SW 1271 (cell line): ENCODE measurements at regions not wholly inside any gene's neighbourhood (a gene's known extent, or its start where the extent isn't known, plus 50 kb on each side); places are given as distances from the start of the nearest gene placed in this dataset.
"Not testable (repeated sequence)": the region's sequence is repeated elsewhere in the genome, so short reads cannot be mapped to it uniquely, and the experiment has no call there.

Source experiments
- DNase-seq, 2 experiments: peaks; one replicate each; lab custom pipeline; 2025; lab: John Stamatoyannopoulos, UW

DNA sequence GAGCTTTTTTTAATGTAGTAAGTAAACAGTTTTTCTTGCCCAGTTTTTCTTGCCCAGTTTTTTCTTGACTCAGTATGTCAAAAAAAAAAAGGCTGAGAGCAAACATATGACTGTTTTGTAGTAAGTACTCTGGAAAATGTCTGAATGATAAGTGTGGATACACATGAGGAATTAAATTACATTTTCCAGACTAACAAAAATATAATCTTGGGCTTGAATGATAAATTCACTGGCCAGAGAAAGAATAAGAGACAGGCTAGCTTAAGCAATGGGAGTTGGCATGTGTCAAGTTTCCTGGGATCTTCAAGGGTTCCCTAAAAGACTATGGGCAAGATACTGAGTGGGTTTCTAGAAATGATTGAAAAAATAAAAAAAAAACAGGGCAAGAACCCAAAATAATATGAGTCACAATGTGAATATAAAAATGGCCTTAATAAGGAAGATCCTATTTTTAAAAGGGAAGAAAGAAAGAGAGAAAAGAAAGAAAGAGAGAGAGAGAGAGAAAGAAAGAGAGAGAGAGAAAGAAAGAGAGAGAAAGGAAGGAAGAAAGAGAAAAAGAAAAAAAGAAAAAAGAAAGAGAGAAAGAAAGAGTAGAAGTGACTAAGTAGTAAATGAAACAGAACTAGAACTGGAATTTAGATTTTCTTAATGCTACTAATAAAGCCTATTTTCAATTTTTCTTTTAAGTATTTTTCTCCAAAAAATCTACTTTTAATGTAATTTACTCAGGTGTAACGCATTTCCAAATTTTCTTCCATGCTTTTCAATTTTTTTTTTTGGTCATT is 60.2 kb downstream of the TFPI2 start:
- no peak for DNase-seq

DNA sequence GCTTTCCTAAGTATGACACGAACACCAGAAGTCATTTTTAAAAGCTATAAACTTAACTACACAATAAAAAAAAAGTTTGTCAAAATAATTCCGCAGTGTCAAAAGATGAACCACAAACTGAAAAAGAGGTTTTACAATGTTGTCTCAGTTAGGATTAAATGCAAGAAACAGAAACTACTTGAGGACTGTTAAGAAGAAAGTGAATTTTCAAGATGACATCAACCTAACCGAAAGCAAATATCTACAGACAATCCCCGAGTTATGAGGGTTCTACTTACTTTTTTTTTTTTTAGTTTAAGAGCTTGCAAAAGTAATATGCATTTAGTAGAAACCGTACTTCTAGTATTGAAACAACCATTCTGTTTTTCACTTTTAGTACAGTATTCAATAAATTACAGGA is 62.3 kb downstream of the TFPI2 start:
- no peak for DNase-seq

DNA sequence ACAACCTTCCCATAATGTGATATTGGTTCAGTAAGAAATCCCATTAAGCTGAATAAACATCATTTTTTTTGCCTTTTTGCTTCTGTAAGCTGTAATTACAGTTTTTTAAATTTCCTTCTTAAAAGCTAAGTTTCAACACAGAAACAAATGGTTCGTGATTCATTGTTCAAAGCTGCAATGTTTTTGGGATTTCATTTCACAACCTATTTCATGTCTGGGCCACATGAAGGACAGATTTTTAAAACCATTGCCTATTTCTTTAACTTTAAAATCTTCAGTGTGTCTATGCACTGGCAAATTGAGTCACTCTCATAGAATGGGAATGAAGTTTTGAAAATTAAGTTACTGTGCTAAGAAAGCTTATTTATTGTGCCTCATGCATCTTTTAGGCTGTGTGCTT is 66.9 kb downstream of the TFPI2 start:
- no peak for DNase-seq

DNA sequence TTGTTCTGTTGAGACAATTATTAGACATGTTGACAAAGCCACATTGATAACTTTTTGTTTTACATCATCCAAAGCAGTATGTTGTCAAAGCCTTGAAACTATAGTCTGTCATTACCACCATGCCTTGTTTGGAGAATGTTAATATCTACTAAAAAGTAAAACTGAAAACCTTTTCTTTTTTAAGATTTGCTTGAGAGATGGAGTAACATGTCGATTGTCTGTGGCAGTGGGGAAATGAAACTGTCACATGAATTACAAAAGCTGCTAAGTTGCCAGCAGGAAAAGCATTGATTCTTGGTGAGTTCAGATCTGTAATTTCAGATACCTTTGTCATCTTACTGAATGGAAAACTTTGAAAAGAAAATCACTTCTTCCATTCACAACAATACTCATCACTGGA is 69.1 kb downstream of the TFPI2 start:
- no peak for DNase-seq

DNA sequence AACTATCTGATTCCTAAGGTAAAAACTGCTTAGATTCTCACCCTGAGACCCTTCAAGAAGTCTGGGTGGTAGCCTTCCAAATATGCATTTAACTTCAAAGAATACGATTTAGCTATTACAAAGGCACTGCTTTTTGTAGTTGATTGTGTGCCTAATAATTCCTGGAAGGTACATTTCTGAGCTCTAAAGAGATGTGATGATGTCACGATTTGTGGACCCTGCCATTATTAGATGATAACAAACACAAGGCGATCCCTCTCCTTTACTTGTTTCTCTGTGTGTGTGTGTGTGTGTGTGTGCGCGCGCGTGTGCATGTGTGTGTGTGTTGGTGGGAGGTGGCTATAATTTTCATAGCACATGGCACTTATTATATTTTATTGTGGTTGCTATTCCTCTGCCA is 70.9 kb downstream of the TFPI2 start:
- no peak for DNase-seq

DNA sequence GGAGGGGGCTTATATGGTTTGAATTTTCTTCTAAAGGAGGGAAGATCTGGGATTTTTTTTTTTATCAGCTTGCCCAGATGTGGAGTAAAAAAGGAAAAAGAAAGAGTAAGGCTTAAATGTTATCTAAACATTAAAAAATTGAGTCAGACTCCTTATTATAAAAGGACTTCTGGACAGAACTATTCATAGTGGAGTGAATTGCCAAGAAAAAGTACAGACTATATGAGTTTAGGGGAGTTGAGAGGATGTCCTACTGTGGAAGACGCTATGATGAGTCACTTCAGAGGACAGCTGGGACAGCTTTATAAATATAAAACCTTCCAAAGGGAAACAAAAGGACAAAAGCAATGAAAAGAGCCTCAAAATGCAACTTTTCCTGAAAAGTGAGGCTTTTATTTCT is 73.0 kb downstream of the TFPI2 start:
- no peak for DNase-seq

DNA sequence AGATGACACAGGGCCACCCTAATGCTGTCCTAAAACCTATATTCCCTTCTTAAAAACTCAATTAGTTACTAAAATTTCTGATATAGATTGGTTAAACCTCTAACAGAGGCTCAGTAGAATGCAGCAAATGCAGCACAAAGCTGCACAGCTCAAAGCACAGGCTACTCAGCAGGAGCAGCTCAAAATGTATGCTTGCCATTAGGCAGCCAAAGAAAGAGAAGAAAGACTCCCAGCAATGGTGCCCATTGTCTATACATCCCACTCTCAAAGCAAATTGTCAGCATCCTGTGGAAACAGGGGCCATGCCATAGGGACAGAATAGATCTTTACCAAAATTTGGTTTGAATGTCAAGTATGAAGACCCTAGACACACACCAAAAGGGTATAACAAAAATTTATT is 73.5 kb downstream of the TFPI2 start:
- DNase-seq = no peak

DNA sequence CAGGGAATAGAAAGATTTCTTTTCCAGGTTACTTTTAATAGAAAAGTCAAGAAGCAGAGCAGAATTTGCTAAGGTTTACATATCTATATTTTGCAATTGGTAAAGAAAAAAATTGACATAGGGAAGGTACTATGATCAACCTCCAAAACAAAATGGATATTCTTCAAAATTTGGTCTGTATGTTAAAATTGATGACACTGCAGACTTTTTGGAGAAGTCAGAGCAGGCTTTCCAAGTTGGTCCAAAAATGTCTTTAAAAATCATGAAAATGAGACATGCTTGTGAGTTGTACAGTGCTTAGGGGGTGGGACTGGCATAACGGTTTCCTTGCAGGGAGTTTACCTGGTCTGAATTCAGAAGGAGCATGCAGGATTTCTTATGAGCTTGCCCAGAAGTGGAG is 77.0 kb downstream of the TFPI2 start:
- no peak for DNase-seq

DNA sequence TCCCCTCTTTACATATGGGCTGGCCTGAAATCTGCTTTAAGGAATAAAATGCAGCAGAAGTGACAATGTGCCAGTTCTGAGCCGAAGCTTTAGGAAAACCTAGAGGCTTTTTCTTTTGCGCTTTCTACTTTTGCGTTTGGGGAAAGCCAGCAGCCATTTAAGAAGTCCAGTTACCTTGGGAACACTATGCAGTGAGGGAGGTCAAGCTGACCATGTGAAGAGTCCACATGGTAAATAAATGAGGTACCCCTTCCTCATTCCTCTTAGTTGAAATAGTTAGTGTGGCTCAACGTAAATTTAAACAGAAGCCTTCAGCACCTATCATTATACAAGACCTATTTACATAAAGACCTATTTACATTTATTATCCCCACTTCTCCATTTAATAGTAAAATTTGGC is 78.5 kb downstream of the TFPI2 start:
- no peak for DNase-seq

DNA sequence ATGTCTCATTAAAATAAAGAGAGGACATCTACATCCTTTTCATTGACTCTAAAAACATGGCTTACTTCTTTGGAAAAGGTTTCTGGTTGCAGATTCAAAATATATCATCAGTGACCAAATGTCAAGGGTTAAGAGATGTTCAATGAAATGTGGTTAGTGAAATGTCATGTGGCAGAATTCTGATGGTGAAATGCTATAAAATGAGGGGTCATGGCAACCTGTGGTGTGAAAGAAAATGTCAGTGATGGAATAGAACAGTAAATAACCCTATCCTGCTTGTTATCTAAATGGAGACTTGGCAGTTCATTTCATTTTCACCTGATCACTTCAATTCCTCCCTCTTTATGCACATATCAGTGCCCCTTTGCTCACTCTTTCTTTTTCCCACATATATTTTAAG is 79.4 kb downstream of the TFPI2 start:
- no peak for DNase-seq

DNA sequence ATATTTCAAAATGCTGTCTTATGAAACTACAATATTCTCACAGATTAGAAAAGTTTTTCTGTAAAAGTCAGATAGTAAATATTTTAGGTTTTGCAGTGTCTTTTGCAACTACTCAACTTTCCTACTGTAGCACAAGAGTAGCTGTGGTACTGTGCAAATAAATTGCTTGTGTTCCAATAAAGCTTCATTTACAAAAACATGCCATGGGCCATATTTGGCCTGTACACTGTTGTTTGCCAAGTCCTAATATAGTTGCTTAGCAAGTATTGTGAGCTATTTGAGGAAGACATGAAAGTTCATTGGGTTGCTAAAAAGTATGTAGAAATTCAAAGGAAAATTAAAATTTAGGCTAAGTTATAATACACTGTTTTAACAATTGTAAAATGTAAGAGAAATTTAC is 80.0 kb downstream of the TFPI2 start:
- DNase-seq = no peak

DNA sequence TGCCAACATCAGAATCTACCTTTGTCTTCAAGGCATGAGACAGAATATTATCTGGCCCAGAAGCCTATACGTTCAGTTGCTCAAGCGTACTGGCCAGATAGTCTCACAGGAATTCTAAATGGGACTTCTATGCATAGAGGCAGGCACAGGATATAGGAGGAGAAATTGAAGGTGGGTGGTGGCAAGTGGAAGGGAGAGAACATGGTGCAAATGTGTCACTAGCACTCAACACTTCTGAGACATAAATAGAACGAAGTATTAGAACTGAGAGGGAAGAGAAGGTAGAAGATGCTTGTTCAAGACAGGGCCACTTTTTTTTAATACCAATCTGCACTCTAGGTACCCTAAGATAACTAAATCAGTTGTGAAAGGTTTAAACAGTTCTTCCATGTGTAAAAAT is 85.8 kb downstream of the TFPI2 start:
- DNase-seq = no peak

DNA sequence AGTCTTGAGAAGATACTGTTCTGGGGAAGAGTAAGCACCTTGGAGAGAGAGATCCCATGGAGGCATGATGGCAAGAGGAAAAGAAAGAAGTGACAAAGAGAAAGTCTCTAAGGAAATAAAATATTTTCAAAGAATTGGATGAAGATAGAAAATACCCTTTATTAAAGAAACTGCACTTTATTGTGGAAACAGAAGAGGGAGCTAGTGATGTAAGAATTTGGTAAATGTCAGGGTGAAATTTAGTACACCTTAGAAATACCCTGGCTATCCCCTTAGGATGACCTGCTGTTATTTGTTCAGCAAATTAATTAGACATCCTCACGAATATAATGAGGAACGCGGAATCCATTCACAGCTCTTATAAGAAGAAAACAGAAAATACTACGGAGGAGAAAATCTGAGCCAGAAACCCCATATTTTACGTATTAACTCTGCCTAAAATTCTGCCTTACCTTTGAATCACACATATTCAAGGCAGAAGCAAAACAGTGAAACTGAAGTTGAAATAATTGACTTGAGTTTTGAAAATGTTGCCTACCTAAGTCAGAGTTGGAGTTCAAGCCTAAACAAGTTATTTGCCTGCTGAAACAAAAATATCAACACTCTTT is 90.7 kb downstream of the TFPI2 start:
- peak in 1 of 2 experiments; percentile 38 for DNase-seq

DNA sequence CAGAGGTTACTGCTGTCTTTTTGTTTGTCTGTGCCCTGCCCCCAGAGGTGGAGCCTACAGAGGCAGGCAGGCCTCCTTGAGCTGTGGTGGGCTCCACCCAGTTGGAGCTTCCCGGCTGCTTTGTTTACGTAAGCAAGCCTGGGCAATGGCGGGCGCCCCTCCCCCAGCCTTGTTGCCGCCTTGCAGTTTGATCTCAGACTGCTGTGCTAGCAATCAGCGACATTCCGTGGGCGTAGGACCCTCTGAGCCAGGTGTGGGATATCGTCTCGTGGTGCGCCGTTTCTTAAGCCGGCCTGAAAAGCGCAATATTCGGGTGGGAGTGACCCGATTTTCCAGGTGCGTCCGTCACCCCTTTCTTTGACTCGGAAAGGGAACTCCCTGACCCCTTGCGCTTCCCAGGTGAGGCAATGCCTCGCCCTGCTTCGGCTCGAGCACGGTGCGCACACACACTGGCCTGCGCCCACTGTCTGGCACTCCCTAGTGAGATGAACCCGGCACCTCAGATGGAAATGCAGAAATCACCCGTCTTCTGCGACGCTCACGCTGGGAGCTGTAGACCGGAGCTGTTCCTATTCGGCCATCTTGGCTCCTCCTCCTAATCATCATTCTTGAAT is 97.4 kb downstream of the TFPI2 start:
- DNase-seq = not testable (repeated sequence)

DNA sequence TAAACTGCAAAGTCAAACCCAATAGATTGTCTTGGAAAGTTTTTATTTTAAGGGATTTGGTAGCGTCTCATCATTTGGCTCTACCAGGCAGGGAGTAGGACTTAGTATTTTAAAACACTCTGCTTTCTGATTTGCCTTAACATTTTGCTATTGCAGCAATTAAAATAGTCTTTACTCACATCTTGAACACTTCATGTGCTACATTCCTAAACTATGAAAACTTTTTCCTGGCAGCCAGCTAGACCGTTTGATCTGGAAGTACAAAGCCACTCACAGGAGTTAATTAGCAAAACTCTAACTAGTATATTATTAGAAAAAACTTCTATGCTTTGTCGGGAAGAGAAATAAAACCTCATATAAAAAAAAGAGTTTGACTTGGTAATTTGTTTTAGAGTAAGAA is 111.4 kb downstream of the TFPI2 start:
- no peak for DNase-seq

DNA sequence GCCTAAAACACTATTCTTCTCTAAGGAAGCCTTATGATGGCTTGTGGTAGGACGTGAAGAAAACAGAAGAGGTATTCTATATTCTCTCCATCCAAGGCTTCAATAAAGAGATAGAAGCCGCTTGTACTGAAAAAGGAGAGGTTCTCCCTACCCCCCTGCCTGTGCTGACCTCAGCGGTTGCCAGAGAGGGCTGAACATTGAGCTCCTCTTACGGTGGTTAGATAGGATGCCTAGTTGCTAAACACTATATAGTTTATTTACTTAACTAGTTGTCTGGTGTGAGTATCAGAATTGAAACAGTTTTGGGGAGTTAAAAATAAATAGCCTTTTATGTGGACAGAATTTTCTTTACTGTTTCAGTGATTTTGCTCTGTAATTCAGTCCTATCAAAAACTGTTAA is 112.2 kb downstream of the TFPI2 start:
- no peak for DNase-seq

DNA sequence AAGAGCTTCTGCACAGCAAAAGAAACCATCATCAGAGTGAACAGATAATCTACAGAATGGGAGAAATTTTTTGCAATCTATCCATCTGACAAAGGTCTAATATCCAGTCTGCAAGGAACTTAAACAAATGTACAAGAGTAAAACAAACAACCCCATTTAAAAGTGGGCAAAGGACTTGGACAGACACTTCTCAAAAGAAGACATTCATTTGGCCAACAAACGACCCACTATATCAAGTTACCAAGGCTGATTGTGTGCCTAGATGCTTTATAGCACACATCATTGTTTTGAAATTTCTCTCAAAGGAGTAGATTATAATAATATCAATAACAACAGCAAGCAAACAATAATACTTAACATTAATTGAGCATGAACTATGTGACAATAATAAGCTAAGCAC is 117.1 kb downstream of the TFPI2 start:
- DNase-seq = no peak

DNA sequence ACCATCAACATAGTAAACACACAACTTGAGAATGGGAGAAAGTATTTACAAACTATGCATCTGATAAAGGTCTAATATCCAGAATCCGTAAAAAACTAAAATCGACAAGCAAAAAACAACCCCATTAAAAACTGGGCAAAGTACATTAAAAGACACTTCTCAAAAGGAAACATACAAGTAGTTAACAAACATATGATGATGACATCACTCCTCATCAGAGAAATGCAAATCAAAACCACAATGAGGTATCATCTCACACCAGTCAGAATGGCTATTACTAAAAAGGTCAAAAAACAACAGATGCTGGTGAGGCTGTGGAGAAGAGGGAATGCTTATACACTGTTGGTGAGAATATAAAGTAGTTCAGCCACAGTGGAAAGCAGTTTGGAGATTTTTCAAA is 125.1 kb downstream of the TFPI2 start:
- no peak for DNase-seq

DNA sequence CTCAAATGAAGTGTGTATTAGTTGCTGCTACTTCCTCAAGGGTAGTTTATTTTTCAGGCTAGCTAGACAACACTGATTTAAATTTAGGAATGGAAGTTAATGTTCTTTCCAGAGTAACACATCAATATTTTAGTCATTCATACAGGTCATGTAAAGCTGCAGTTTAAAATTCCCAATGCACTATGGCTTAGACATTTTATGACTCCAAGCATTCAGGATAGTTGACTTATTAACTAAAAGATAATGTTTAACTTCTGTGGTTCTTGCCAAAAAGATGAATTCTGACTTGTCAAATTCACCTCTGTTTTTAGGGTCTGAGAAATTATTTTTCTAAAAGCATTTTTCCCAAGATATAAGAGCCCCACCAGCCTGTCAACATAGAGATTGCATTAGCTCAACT is 131.9 kb downstream of the TFPI2 start:
- DNase-seq = no peak

DNA sequence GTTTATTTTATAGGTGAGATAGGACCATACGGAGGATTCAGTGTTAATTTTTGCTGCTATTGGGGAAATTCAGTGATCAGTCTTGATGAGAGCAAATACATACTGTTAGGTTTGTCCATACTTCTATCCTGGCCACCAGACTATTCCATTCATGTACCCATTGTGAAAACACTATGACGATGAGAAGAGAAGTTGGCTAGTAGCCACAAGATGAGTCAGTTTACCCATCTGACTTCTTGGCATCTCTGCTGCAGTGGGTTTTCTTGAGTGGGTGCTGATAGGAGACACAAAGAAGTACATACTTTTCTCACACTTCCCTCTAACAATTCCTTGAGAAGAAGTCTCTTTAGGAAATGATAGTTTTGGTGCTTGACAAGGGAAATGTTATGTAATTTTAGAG is 133.1 kb downstream of the TFPI2 start:
- no peak for DNase-seq

DNA sequence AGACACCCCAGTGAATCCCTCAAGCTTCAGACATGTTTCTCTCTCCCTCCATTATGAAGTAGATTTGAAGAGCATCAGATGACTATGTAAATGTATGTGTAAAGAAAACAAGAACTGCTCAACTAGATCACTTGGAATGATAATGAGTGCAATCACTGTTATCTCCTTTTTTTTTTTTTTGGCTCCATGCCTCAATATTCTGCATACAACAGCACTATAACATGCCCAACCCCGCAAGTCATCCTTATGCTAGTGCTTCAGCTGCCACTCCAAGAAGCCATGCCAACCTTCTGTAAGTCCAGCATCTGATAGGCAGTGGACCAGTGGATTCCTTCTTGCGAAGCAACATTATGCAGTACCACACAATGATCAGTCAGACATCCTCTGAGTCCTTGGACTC is 133.7 kb downstream of the TFPI2 start:
- no peak for DNase-seq

DNA sequence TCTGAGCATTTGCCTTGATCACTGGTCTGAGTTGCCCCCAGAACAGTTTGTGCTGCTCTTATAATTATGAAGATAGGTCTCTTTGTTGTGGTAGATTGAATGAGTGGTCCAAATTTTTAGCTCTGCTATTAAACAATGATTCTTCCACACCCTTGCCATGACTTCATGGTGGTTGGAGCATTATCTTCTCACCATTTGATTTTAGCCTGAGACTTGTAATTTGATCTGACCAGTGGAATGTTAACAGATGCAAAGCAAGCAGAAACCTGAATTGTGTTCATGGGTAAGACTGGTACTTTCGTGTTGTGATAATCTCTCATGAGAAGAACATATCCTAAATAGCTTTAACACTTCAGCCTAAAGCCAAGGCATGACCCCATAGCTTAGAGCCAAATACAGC is 139.1 kb downstream of the TFPI2 start:
- no peak for DNase-seq

DNA sequence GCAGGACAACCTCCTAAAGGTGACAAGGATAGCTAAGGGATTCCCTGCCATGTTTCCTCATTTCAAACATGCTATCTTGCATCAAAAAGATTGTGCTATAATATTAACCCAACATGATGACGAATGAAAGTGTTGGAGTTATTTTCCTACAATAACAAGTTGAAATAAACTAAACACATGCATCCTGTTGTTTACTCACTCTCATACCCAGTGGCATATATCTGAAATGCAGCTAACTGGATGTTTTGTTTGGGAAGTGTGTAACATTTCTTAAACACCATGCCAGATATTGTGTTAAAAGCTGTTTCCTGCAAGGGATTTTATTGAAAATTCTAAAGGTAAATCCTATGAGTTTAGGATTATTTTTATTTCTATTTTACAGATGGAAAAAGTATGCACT is 139.6 kb downstream of the TFPI2 start:
- no peak for DNase-seq

DNA sequence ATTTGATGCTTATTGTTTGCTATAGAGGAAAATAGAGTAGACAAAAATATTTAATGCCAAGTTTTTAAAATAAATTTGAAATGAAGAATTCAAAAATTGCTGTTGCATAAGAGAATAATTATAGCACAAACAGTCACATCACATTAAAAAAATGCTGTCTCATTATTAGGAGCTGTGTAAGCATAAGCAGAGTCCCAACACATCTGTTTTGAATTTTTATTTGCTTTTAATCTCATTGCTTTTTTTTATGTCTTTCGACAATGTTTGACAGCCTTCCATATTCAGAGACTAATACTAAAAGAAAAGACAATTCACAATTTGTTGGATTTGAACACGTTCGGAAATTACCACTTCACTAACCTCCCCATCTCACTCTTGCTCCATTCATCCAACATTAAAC is 143.5 kb downstream of the TFPI2 start:
- DNase-seq = no peak
